ENCODE measurements at regions not wholly inside any gene's neighbourhood (a gene's known extent, or its start where the extent isn't known, plus 50 kb on each side); places are given as distances from the start of the nearest gene placed in this dataset.

GRCh38 chr3:17945799-17946399, 203.5 kb upstream of the TBC1D5 start:
- no peak for DNase-seq
- in situ Hi-C loops (cut with HindIII; ENCODE audit: low pct_ligation_motif_present, low sequenced_read_pairs), result no loop called here
- H3K36me3 ChIP-seq (replicated peaks), result no peaks in the 10 kb centered on the region

GRCh38 chr3:17945018-17945798, 202.8 kb upstream of the TBC1D5 start:
- Histone ChIP-seq H3K36me3 (replicated peaks) (no peaks in the 10 kb centered on the region), H3K27ac (no peak overlapping the region), H3K27me3 (replicated peaks) (no peaks in the 10 kb centered on the region), H3K4me3 (ENCODE audit: low read depth, low read length) (no peak overlapping the region)
- DNase-seq, result no peak
- TF ChIP-seq CTCF (IDR thresholded peaks at IDR 0.05; ENCODE audit: low read depth, low read length, missing control alignments), result no peak
- in situ Hi-C loops (cut with HindIII; ENCODE audit: low pct_ligation_motif_present, low sequenced_read_pairs), result no loop called here

More at GRCh38 chr3:17945799-17946399, 203.5 kb upstream of the TBC1D5 start:
- Histone ChIP-seq H3K4me3 (ENCODE audit: low read depth, low read length) (no peak overlapping the region), H3K27me3 (replicated peaks) (no peaks in the 10 kb centered on the region), H3K27ac (no peak overlapping the region)
- TF ChIP-seq CTCF (IDR thresholded peaks at IDR 0.05; ENCODE audit: low read depth, low read length, missing control alignments), result no peak

- H3K36me3 ChIP-seq (replicated peaks), result no peaks in the 10 kb centered on the region
- TF ChIP-seq CTCF (IDR thresholded peaks at IDR 0.05; ENCODE audit: low read depth, low read length, missing control alignments), result no peak
- H3K4me3 ChIP-seq (ENCODE audit: low read depth, low read length), result no peak overlapping the region
- in situ Hi-C loops (cut with HindIII; ENCODE audit: low pct_ligation_motif_present, low sequenced_read_pairs), result no loop called here
- no peak overlapping the region for H3K27ac ChIP-seq
- peak; percentile 29 for DNase-seq
- H3K27me3 ChIP-seq (replicated peaks), result no peaks in the 10 kb centered on the region
Observed at GRCh38 chr3:17942856-17943255, 200.4 kb upstream of the TBC1D5 start.

GRCh38 chr3:17941766-17942165, 199.3 kb upstream of the TBC1D5 start:
- in situ Hi-C loops (cut with HindIII; ENCODE audit: low pct_ligation_motif_present, low sequenced_read_pairs), result no loop called here

GRCh38 chr3:17941152-17941551, 198.7 kb upstream of the TBC1D5 start:
- no peaks in the 10 kb centered on the region for H3K27me3 ChIP-seq (replicated peaks)
- in situ Hi-C loops (cut with HindIII; ENCODE audit: low pct_ligation_motif_present, low sequenced_read_pairs), result no loop called here
- H3K36me3 ChIP-seq (replicated peaks), result no peaks in the 10 kb centered on the region
- H3K27ac ChIP-seq, result no peak overlapping the region
- no peak for DNase-seq
- TF ChIP-seq CTCF (IDR thresholded peaks at IDR 0.05; ENCODE audit: low read depth, low read length, missing control alignments), result no peak
- no peak overlapping the region for H3K4me3 ChIP-seq (ENCODE audit: low read depth, low read length)

More at GRCh38 chr3:17941766-17942165, 199.3 kb upstream of the TBC1D5 start:
- no peak overlapping the region for H3K27ac ChIP-seq
- DNase-seq, result no peak
- no peaks in the 10 kb centered on the region for H3K27me3 ChIP-seq (replicated peaks)
- no peaks in the 10 kb centered on the region for H3K36me3 ChIP-seq (replicated peaks)
- no peak overlapping the region for H3K4me3 ChIP-seq (ENCODE audit: low read depth, low read length)
- TF ChIP-seq CTCF (IDR thresholded peaks at IDR 0.05; ENCODE audit: low read depth, low read length, missing control alignments), result no peak

Measured in brain microvascular endothelial cell (primary cell).